ENCODE measurements at regions not wholly inside any gene's neighbourhood (a gene's known extent, or its start where the extent isn't known, plus 50 kb on each side); places are given as distances from the start of the nearest gene placed in this dataset.
A peak's percentile ranks its signal among the peaks of the same experiment; 100 is the strongest.

- H3K9ac ChIP-seq (ENCODE audit: low read length), result no peak overlapping the region
- H3K9me3 ChIP-seq (ENCODE audit: insufficient read depth, low read depth, low read length), result no peaks in the 10 kb centered on the region
- no peak overlapping the region for H3K4me3 ChIP-seq (ENCODE audit: insufficient read depth, low read depth, low read length)
- TF ChIP-seq CTCF (IDR thresholded peaks at IDR 0.05; ENCODE audit: insufficient read depth, low read depth, low read length) (no peak), EZH2 (IDR thresholded peaks at IDR 0.05; ENCODE audit: insufficient read depth, low read length) (no peak)
- H3K27ac Mint-ChIP-seq (ENCODE audit: unreplicated experiment), result peak overlapping the region; percentile 20
- H3K9me3 Mint-ChIP-seq (ENCODE audit: unreplicated experiment), result peaks cover 4% of the 10 kb centered on the region
- FAIRE-seq (peak; percentile 20), DNase-seq (ENCODE audit: low read depth) (peak; percentile 57)
- H3K27ac ChIP-seq (ENCODE audit: low read depth, low read length), result no peak overlapping the region
- no peaks in the 10 kb centered on the region for H3K79me2 ChIP-seq (ENCODE audit: insufficient read depth, low read length)
- H3K27me3 ChIP-seq (ENCODE audit: insufficient read depth, low read length), result no peaks in the 10 kb centered on the region
- H3K36me3 Mint-ChIP-seq (ENCODE audit: low read depth, unreplicated experiment), result peaks cover 12% of the 10 kb centered on the region
- H3K4me1 ChIP-seq (ENCODE audit: insufficient read depth, low read length), result peaks cover 40% of the 10 kb centered on the region
- H3K4me3 Mint-ChIP-seq (ENCODE audit: unreplicated experiment), result peak overlapping the region; percentile 66
- peaks cover 37% of the 10 kb centered on the region for H3K4me1 Mint-ChIP-seq (ENCODE audit: low read depth, unreplicated experiment)
- no peaks in the 10 kb centered on the region for H3K36me3 ChIP-seq (ENCODE audit: insufficient read depth, low read length)
- H2AFZ ChIP-seq (ENCODE audit: low read depth, low read length), result no peak overlapping the region
- H4K20me1 ChIP-seq (ENCODE audit: insufficient read depth, low read length), result peaks cover 6% of the 10 kb centered on the region
- H3K4me2 ChIP-seq (ENCODE audit: low read length), result peak overlapping the region; percentile 76
- no peaks in the 10 kb centered on the region for H3K27me3 Mint-ChIP-seq (ENCODE audit: low read depth, unreplicated experiment)
These were observed 291.2 kb upstream of the C2CD4B start for GRCh38 chr15:62456011-62456920.

- Mint-ChIP-seq H3K4me1 (ENCODE audit: low read depth, unreplicated experiment) (peaks cover 39% of the 10 kb centered on the region), H3K9me3 (ENCODE audit: unreplicated experiment) (peaks cover 1% of the 10 kb centered on the region), H3K27me3 (ENCODE audit: low read depth, unreplicated experiment) (no peaks in the 10 kb centered on the region), H3K36me3 (ENCODE audit: low read depth, unreplicated experiment) (peaks cover 10% of the 10 kb centered on the region), H3K4me3 (ENCODE audit: unreplicated experiment) (no peak overlapping the region), H3K27ac (ENCODE audit: unreplicated experiment) (peak overlapping the region; percentile 20)
- H3K4me2 ChIP-seq (ENCODE audit: low read length), result no peak overlapping the region
- H3K9ac ChIP-seq (ENCODE audit: low read length), result no peak overlapping the region
- H3K4me1 ChIP-seq (ENCODE audit: insufficient read depth, low read length), result peaks cover 40% of the 10 kb centered on the region
- no peaks in the 10 kb centered on the region for H3K9me3 ChIP-seq (ENCODE audit: insufficient read depth, low read depth, low read length)
- H3K27ac ChIP-seq (ENCODE audit: low read depth, low read length), result no peak overlapping the region
- H2AFZ ChIP-seq (ENCODE audit: low read depth, low read length), result no peak overlapping the region
- no peak for DNase-seq (ENCODE audit: low read depth)
- H4K20me1 ChIP-seq (ENCODE audit: insufficient read depth, low read length), result peaks cover 9% of the 10 kb centered on the region
- FAIRE-seq, result no peak
- H3K4me3 ChIP-seq (ENCODE audit: insufficient read depth, low read depth, low read length), result no peak overlapping the region
- no peaks in the 10 kb centered on the region for H3K27me3 ChIP-seq (ENCODE audit: insufficient read depth, low read length)
- no peaks in the 10 kb centered on the region for H3K36me3 ChIP-seq (ENCODE audit: insufficient read depth, low read length)
- H3K79me2 ChIP-seq (ENCODE audit: insufficient read depth, low read length), result no peaks in the 10 kb centered on the region
- TF ChIP-seq EZH2 (IDR thresholded peaks at IDR 0.05; ENCODE audit: insufficient read depth, low read length), result no peak
- no peak for TF ChIP-seq CTCF (IDR thresholded peaks at IDR 0.05; ENCODE audit: insufficient read depth, low read depth, low read length)
These were observed 292.0 kb upstream of the C2CD4B start for GRCh38 chr15:62457100-62457499.

GRCh38 chr15:62459875-62460274, 294.8 kb upstream of the C2CD4B start:
- Mint-ChIP-seq H3K9me3 (ENCODE audit: unreplicated experiment) (no peaks in the 10 kb centered on the region), H3K4me3 (ENCODE audit: unreplicated experiment) (no peak overlapping the region), H3K4me1 (ENCODE audit: low read depth, unreplicated experiment) (peaks cover 40% of the 10 kb centered on the region), H3K27me3 (ENCODE audit: low read depth, unreplicated experiment) (no peaks in the 10 kb centered on the region), H3K36me3 (ENCODE audit: low read depth, unreplicated experiment) (peaks cover 12% of the 10 kb centered on the region), H3K27ac (ENCODE audit: unreplicated experiment) (no peak overlapping the region)
- DNase-seq (ENCODE audit: low read depth) (no peak), FAIRE-seq (no peak)
- Histone ChIP-seq H3K27ac (ENCODE audit: low read depth, low read length) (no peak overlapping the region), H3K9me3 (ENCODE audit: insufficient read depth, low read depth, low read length) (no peaks in the 10 kb centered on the region), H3K79me2 (ENCODE audit: insufficient read depth, low read length) (no peaks in the 10 kb centered on the region), H4K20me1 (ENCODE audit: insufficient read depth, low read length) (peaks cover 9% of the 10 kb centered on the region), H3K4me1 (ENCODE audit: insufficient read depth, low read length) (peaks cover 27% of the 10 kb centered on the region), H3K4me2 (ENCODE audit: low read length) (no peak overlapping the region), H3K36me3 (ENCODE audit: insufficient read depth, low read length) (no peaks in the 10 kb centered on the region), H3K27me3 (ENCODE audit: insufficient read depth, low read length) (no peaks in the 10 kb centered on the region), H2AFZ (ENCODE audit: low read depth, low read length) (no peak overlapping the region), H3K9ac (ENCODE audit: low read length) (no peak overlapping the region), H3K4me3 (ENCODE audit: insufficient read depth, low read depth, low read length) (no peak overlapping the region)
- no peak for TF ChIP-seq CTCF (IDR thresholded peaks at IDR 0.05; ENCODE audit: insufficient read depth, low read depth, low read length)
- TF ChIP-seq EZH2 (IDR thresholded peaks at IDR 0.05; ENCODE audit: insufficient read depth, low read length), result no peak
